GM12878 (cell line): ENCODE measurements at regions not wholly inside any gene's neighbourhood (a gene's known extent, or its start where the extent isn't known, plus 50 kb on each side); places are given as distances from the start of the nearest gene placed in this dataset.
A peak's percentile ranks its signal among the peaks of the same experiment; 100 is the strongest.

ENCODE experiments used
- ATAC-seq: fragments of 200-7000 bp; cut with Tn5 transposase; 3 replicates; pipeline ENCODE4 v1.9.1; 2020; ENCODE audit warnings: mild to moderate bottlenecking, moderate library complexity
- BruUV-seq: library from RNA; stranded (reverse); fragments of 400-500 nt; replicated peaks from 2 replicates; lab custom pipeline; 2021; lab: Mats Ljungman, UMichigan
- CTCF ChIA-PET: fragments of 300-600 bp; sonication (Branson Sonifier 250); formaldehyde crosslinking; extraction: SDS; loops from one replicate; lab custom pipeline; 2021; ENCODE audit warnings: inconsistent platforms; lab: Yijun Ruan, JAX
- POLR2A ChIA-PET: fragments of 350-600 bp; formaldehyde crosslinking; extraction: SDS; loops from one replicate; lab custom pipeline; 2021; ENCODE audit warnings: inconsistent platforms; lab: Charles Lee
- RAD21 ChIA-PET: fragments of 300-600 bp; sonication (Branson Sonifier 250); formaldehyde crosslinking; loops from one replicate; lab custom pipeline; 2023; ENCODE audit warnings: antibody characterized with exemption; ENCODE audit not compliant: unreplicated experiment; lab: Charles Lee
- SMC1A ChIA-PET: fragments of 300-600 bp; sonication (Branson Sonifier 250); formaldehyde crosslinking; loops from one replicate; lab custom pipeline; 2023; ENCODE audit not compliant: unreplicated experiment, uncharacterized antibody; lab: Charles Lee
- DNase-seq: peaks from one replicate; pipeline ENCODE4 v3.0.0-alpha.2; 2011; ENCODE audit warnings: low read depth, low spot score
- FAIRE-seq: peaks from 3 replicates; lab custom pipeline; 2011; peaks lifted over from hg19 to GRCh38; lab: Jason Lieb, UNC
- H2AFZ ChIP-seq: 2 replicates; pipeline ENCODE4 v1.6.0; 2011; ENCODE audit warnings: low read depth, low read length, control low read depth; ENCODE audit not compliant: control insufficient read depth
- H3K27ac ChIP-seq: 2 replicates; pipeline ENCODE4 v1.5.1; 2011; ENCODE audit warnings: control low read depth; ENCODE audit not compliant: control insufficient read depth, insufficient read depth
- H3K27me3 ChIP-seq, 2 experiments: replicated peaks in 1 of 2; 2 replicates each; pipeline versions ENCODE4 v1.6.0 to v1.6.1; 2011; ENCODE audit warnings: low read length in 1 of 2; ENCODE audit not compliant: control insufficient read depth in 2 of 2, insufficient read depth in 2 of 2
- H3K36me3 ChIP-seq, 2 experiments: 2 replicates each; pipeline ENCODE4 v1.5.1; 2011; ENCODE audit warnings: low read length in 1 of 2; ENCODE audit not compliant: control insufficient read depth in 2 of 2, insufficient read depth in 2 of 2
- H3K4me1 ChIP-seq: 2 replicates; pipeline ENCODE4 v1.6.1; 2011; ENCODE audit warnings: mild to moderate bottlenecking, low read length, moderate library complexity, mixed read lengths; ENCODE audit not compliant: control insufficient read depth, insufficient read depth
- H3K4me2 ChIP-seq: 2 replicates; pipeline ENCODE4 v1.6.0; 2011; ENCODE audit warnings: control low read depth; ENCODE audit not compliant: control insufficient read depth, insufficient read depth
- H3K4me3 ChIP-seq: fragments of 200-600 bp; sonication (generic); 2 replicates; pipeline ENCODE4 v1.5.1; 2016
- H3K79me2 ChIP-seq: 2 replicates; pipeline ENCODE4 v1.6.0; 2011; ENCODE audit warnings: low read length; ENCODE audit not compliant: control insufficient read depth, insufficient read depth
- H3K9ac ChIP-seq: 2 replicates; pipeline ENCODE4 v1.8.0; 2011; ENCODE audit warnings: low read length, control low read depth, mixed read lengths; ENCODE audit not compliant: control insufficient read depth, insufficient read depth
- H3K9me3 ChIP-seq: replicated peaks from 3 replicates; pipeline ENCODE4 v1.5.1; 2011; ENCODE audit warnings: mild to moderate bottlenecking, low read length; ENCODE audit not compliant: control insufficient read depth, insufficient read depth
- H4K20me1 ChIP-seq: 2 replicates; pipeline ENCODE4 v1.6.0; 2011; ENCODE audit not compliant: control insufficient read depth, insufficient read depth
- IKZF1 ChIP-seq: fragments of 450-650 bp; conservative IDR thresholded peaks from 2 replicates; pipeline ENCODE4 v1.6.1; 2017; ENCODE audit warnings: antibody characterized with exemption, mild to moderate bottlenecking
- MEF2A ChIP-seq: IDR thresholded peaks from 2 replicates; pipeline ENCODE4 v1.6.1; 2011; ENCODE audit warnings: low read depth, mild to moderate bottlenecking, low read length, moderate library complexity; ENCODE audit not compliant: insufficient read depth
- NFYA ChIP-seq: IDR thresholded peaks from 2 replicates; pipeline ENCODE4 v1.6.1; 2011; ENCODE audit warnings: low read depth, mild to moderate bottlenecking, low read length, improper control_type of control experiment, borderline replicate concordance
- PKNOX1 ChIP-seq: fragments of 450-650 bp; IDR thresholded peaks from 2 replicates; pipeline ENCODE4 v1.6.1; 2016; ENCODE audit warnings: mild to moderate bottlenecking
- RAD51 ChIP-seq: fragments of 450-650 bp; IDR thresholded peaks from 2 replicates; pipeline ENCODE4 v1.6.1; 2016; ENCODE audit warnings: moderate library complexity, mild to moderate bottlenecking, inconsistent platforms
- RELB ChIP-seq: fragments of 450-650 bp; IDR thresholded peaks from 2 replicates; pipeline ENCODE4 v1.6.1; 2017; ENCODE audit warnings: low read depth, mild to moderate bottlenecking, moderate library complexity
- SMAD1 ChIP-seq: fragments of 450-650 bp; IDR thresholded peaks from 2 replicates; pipeline ENCODE4 v1.6.1; 2018; ENCODE audit warnings: mild to moderate bottlenecking, low read depth; ENCODE audit not compliant: partially characterized antibody
- STAT3 ChIP-seq: IDR thresholded peaks from 2 replicates; pipeline ENCODE4 v1.6.1; 2011; ENCODE audit warnings: low read depth, low read length, improper control_type of control experiment
- SUPT20H ChIP-seq: IDR thresholded peaks from 2 replicates; pipeline ENCODE4 v1.6.1; 2011; ENCODE audit warnings: low read depth, mild to moderate bottlenecking, low read length, moderate library complexity, borderline replicate concordance; ENCODE audit not compliant: control insufficient read depth
- WGBS: methylation state at CpG from one replicate; pipeline ENCODE4 v1.1.6; 2016; ENCODE audit warnings: low lambda C conversion rate; ENCODE audit not compliant: insufficient replicate concordance, insufficient coverage; ENCODE audit errors: missing lambda C conversion rate; 5-methylcytosine and 5-hydroxymethylcytosine counted together
- in situ Hi-C: fragments of 300-500 bp; cut with MboI; formaldehyde crosslinking; loops from 9 replicates; pipeline ENCODE4 v1.14.3; 2018; ENCODE audit warnings: mixed read lengths
- intact Hi-C: fragments of 100-400 bp; cut with micrococcal nuclease; formaldehyde crosslinking; loops from one replicate; pipeline ENCODE4 v1.14.2; 2022; ENCODE audit not compliant: unreplicated experiment
- TF ChIP-seq, protein P1 (sequence below): IDR thresholded peaks from 2 replicates; pipeline ENCODE4 v1.6.1; 2011; ENCODE audit warnings: mild to moderate bottlenecking, low read depth, low read length, moderate library complexity; ENCODE audit not compliant: insufficient replicate concordance

DNA sequence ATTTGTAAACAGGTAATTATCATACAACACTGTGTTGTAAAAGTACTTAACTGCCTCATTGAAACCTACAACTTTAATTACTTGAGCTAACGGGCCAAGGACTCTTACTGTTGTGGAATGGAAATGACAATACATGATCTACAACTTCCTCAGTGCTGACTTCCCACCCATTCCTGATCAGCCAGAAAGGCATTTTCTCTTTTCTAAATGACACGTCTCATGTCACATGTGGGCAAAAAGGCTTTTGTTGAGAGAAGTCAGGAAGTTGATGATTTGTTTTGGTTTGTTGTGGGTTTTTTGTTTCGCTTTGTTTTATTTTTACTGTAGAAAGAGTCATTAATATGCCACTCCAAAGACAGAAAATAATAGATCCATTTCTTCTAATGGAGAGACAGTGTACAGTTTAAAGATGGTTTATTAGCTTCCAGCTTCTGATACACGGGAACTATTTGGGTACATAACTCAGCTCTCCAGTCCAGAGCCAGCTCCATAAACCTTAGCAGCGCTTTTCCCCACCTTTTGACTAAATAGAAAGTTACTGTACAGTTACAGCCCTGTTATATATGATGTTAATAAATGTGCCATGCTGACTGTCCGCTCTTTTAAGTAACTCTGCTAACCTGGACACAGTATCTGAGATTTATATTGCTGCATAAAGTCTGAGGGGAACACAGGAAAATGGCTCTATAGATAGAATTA lies 509.4 kb upstream of the API5 start:
- no peak for DNase-seq
- Histone ChIP-seq H3K9me3 (no peaks in the 10 kb centered on the region; the same call in 2 of the 3 replicates), H3K27me3 (no peaks in the 10 kb centered on the region), H3K9ac (no peak overlapping the region), H3K79me2 (no peaks in the 10 kb centered on the region), H2AFZ (no peak overlapping the region), H3K36me3 (no peaks in the 10 kb centered on the region), H3K27ac (no peak overlapping the region), H3K4me3 (no peak overlapping the region), H3K4me2 (no peak overlapping the region), H4K20me1 (no peaks in the 10 kb centered on the region), H3K4me1 (no peaks in the 10 kb centered on the region)
- CTCF ChIA-PET: interaction anchor here (1.1 to 1.5 kb wide), 2 partner anchors 21 to 40 kb away, joined by 3 to 4 read pairs; no protein-coding TSS in a partner anchor
- SMC1A ChIA-PET: interaction anchor here (0.6 to 3.5 kb wide), 11 partner anchors 10 to 362 kb away, joined by 3 to 17 read pairs (median 5); no protein-coding TSS in a partner anchor
- TF ChIP-seq SUPT20H (no peak), SMAD1 (no peak), RAD51 (0 out of 2 replicates have a peak, but pooled peaks have one; percentile 19), PKNOX1 (0 out of 2 replicates have a peak, but pooled peaks have one; percentile 9), IKZF1 (0 out of 2 replicates have a peak, but pooled peaks have one; percentile 26), RELB (0 out of 2 replicates have a peak, but pooled peaks have one; percentile 41), STAT3 (no peak), NFYA (no peak), MEF2A (no peak)
- TF ChIP-seq, protein P1, sequence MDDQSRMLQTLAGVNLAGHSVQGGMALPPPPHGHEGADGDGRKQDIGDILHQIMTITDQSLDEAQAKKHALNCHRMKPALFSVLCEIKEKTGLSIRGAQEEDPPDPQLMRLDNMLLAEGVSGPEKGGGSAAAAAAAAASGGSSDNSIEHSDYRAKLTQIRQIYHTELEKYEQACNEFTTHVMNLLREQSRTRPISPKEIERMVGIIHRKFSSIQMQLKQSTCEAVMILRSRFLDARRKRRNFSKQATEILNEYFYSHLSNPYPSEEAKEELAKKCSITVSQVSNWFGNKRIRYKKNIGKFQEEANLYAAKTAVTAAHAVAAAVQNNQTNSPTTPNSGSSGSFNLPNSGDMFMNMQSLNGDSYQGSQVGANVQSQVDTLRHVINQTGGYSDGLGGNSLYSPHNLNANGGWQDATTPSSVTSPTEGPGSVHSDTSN: no peak
- intact Hi-C loops: no loop called here
- no TSS peak for BruUV-seq
- ATAC-seq: peak; percentile 63
- 12% methylated on average over 6 of the region's 6 CpGs for WGBS
- POLR2A ChIA-PET: interaction anchor here (1.0 to 1.1 kb wide), 2 partner anchors 30 to 210 kb away, joined by 3 to 4 read pairs; no protein-coding TSS in a partner anchor
- RAD21 ChIA-PET: interaction anchor here (0.9 to 2.3 kb wide), 5 partner anchors 12 to 46 kb away, joined by 3 to 12 read pairs (median 3); no protein-coding TSS in a partner anchor
- FAIRE-seq: no peak
- in situ Hi-C loops: no loop called here
